NCI-H82 (cell line): ENCODE measurements at regions not wholly inside any gene's neighbourhood (a gene's known extent, or its start where the extent isn't known, plus 50 kb on each side); places are given as distances from the start of the nearest gene placed in this dataset.

Source experiments
- DNase-seq: peaks from one replicate; lab custom pipeline; 2025; lab: John Stamatoyannopoulos, UW

DNA sequence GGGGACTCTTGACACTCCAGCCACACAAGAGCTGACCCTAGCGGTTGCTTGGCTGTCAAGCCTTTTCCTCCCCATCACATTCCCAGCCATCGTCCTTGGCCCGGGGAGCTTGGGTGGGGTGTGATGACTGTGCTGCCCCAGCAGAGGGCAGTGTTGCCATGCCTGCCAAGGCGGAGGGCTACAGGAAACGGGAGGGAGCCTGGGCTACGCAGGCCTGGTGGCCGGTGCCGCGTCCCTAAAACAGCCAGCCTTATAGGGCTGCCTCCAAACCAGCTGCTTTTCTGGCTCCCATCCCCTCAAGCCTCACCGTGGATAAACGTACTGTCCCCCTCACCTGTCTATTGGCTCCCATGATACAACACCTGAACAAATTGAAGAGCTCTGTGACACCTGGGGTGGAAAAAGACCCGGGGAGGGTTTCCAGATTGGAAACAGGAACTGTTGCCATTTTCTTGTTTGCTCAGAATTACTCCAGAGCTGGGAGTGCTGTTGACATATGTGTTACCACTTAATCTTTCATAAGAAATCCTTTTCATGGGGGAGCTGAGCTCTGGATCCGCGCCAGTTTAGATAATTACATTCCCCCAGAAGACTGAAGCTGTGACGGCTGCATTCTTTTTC, 72.8 kb upstream of the ASTN2 start:
- DNase-seq: peak; percentile 95

DNA sequence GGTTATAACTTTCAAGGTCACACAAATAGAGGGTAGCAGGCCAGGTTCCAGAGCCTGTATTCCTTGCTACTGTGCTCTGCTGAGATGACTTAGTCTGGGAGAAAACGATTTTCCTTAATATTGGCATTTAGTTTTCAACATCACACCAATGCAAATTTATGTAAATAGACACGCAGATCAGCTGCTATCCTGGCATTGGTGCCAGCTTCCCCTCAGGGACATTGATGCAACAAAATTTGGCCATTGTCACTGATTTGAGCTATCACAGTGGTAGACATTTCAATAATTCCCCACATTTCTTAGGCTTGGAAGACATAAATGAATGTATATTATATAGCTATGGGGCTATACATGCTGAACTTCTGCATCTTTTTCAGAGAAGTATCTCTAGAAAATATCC, 71.6 kb upstream of the ASTN2 start:
- DNase-seq: no peak

- no peak for DNase-seq
Measured at GRCh38 chr9:117485176-117485575, 70.3 kb upstream of the ASTN2 start.

- no peak for DNase-seq
Measured at GRCh38 chr9:117480729-117481128, 65.9 kb upstream of the ASTN2 start.

DNA sequence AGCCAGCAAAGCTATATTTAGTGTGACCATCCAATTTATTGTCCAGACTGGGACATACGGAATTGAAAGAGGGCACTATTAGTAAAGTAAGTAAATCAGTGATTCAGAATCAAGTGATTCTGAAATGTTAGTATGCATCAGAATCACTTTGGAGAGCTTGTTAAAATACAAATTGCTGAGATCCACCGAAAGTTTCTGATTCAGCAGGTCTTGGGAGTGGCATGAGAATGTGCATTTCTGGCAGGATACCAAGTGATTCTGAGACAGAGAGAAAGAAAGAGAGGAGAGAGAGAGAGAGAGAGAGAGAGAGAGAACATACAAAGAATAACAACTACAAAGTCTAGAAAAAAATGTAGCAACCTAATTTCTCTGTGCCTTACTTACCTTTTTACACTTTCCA, 65.4 kb upstream of the ASTN2 start:
- DNase-seq: no peak

DNA sequence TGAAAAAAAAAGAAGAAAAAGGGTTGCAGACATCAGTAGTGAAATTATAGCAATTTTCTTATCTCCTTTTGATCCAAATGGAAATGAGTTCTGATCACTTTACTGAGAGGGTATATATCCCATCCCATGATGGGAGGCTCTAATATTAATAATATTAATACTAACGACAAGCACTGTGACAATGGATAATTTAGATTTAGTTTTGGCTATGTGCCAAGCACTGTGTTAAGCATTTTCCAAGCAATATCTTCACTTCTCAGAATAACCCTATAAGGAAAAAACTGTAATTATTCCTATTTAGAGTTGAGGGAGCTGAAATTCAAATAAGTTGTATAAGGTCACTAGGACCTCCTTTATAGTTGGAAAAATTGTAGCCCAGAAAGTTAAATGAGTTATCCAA, 58.4 kb upstream of the ASTN2 start:
- DNase-seq: no peak

DNA sequence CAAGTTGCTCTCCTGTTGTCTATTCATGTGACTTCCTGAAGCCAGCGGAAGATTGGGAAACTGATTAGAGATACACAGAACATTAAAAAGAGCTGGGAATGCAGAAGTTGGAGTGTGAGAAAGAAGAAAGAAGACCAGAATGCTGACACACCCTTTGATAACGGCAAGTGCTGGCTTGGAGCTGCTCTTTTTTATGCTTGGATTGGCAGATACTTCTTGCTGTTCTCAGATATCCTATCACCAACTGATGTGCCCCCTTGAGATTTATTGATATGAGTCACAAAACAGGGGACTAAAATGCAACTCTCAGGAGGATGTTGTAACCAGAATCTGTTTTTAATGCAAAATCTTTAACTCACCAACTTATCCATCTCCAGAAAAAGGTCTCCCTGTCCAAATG, 56.0 kb upstream of the ASTN2 start:
- DNase-seq: no peak

GRCh38 chr9:117470455-117470854, 55.6 kb upstream of the ASTN2 start:
- DNase-seq: no peak

- DNase-seq: no peak
Measured at GRCh38 chr9:117466111-117466510, 51.3 kb upstream of the ASTN2 start.

DNA sequence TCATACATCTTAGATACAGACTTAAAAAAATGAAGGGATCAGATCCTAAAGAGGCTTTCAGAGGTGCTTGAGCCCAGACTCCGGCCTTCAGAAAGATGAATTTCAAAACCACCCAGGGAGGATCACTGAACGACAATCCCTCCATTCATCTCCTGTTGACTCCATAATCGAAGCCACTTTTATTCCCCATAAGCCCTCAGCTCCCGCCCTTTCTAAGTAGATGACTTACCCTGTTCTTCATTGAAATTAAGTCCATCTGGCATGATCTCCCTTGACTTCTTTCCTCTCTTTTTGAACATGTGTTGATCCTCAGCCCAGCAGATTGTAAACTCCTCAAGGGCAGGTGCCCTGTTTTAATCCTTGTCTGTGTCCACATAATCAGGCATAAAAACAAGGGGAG, 50.8 kb upstream of the ASTN2 start:
- DNase-seq: peak; percentile 51

GRCh38 chr9:117464941-117465616, 50.2 kb upstream of the ASTN2 start:
- peak; percentile 23 for DNase-seq
